ENCODE measurements at regions not wholly inside any gene's neighbourhood (a gene's known extent, or its start where the extent isn't known, plus 50 kb on each side); places are given as distances from the start of the nearest gene placed in this dataset.
A peak's percentile ranks its signal among the peaks of the same experiment; 100 is the strongest.
"Not testable (repeated sequence)": the region's sequence is repeated elsewhere in the genome, so short reads cannot be mapped to it uniquely, and the experiment has no call there.

- DNase-seq: no peak
These were observed 81.0 kb downstream of the CPXCR1 start for GRCh38 chrX:88828011-88828410.

GRCh38 chrX:88830111-88830510, 83.1 kb downstream of the CPXCR1 start:
- no peak for DNase-seq

GRCh38 chrX:88837721-88838120, 90.7 kb downstream of the CPXCR1 start:
- not testable (repeated sequence) for DNase-seq

GRCh38 chrX:88838392-88838791, 91.4 kb downstream of the CPXCR1 start:
- DNase-seq: no peak

- DNase-seq: not testable (repeated sequence)
These were observed 96.8 kb downstream of the CPXCR1 start for GRCh38 chrX:88843841-88844240.

GRCh38 chrX:88853925-88854324, 106.9 kb downstream of the CPXCR1 start:
- no peak for DNase-seq

- no peak for DNase-seq
These were observed 116.7 kb downstream of the CPXCR1 start for GRCh38 chrX:88863726-88864125.

- no peak for DNase-seq
These were observed 118.6 kb downstream of the CPXCR1 start for GRCh38 chrX:88865634-88866033.

- no peak for DNase-seq
These were observed 134.5 kb downstream of the CPXCR1 start for GRCh38 chrX:88881536-88881935.

- no peak for DNase-seq
These were observed 136.2 kb downstream of the CPXCR1 start for GRCh38 chrX:88883200-88883599.

- DNase-seq: no peak
These were observed 139.9 kb downstream of the CPXCR1 start for GRCh38 chrX:88886908-88887307.

GRCh38 chrX:88903989-88904718, 157.1 kb downstream of the CPXCR1 start:
- peak; percentile 0 for DNase-seq

GRCh38 chrX:88908056-88908455, 161.0 kb downstream of the CPXCR1 start:
- no peak for DNase-seq

GRCh38 chrX:88937616-88938015, 190.6 kb downstream of the CPXCR1 start:
- DNase-seq: no peak

GRCh38 chrX:88940904-88941303, 193.9 kb downstream of the CPXCR1 start:
- no peak for DNase-seq

GRCh38 chrX:88944661-88945060, 197.6 kb downstream of the CPXCR1 start:
- no peak for DNase-seq

- DNase-seq: not testable (repeated sequence)
These were observed 209.0 kb downstream of the CPXCR1 start for GRCh38 chrX:88956059-88956458.

- DNase-seq: no peak
These were observed 230.8 kb downstream of the CPXCR1 start for GRCh38 chrX:88977835-88978234.

GRCh38 chrX:88982183-88982582, 235.2 kb downstream of the CPXCR1 start:
- DNase-seq: no peak

GRCh38 chrX:88982933-88983332, 235.9 kb downstream of the CPXCR1 start:
- DNase-seq: no peak

GRCh38 chrX:88988796-88989195, 241.8 kb downstream of the CPXCR1 start:
- DNase-seq: no peak

- no peak for DNase-seq
These were observed 244.0 kb downstream of the CPXCR1 start for GRCh38 chrX:88990882-88991582.

GRCh38 chrX:88991583-88992132, 244.6 kb downstream of the CPXCR1 start:
- no peak for DNase-seq

GRCh38 chrX:89021964-89022363, 274.9 kb downstream of the CPXCR1 start:
- DNase-seq: no peak

Data from activated CD4-positive, alpha-beta T cell treated with anti-CD3 and anti-CD28 coated beads, Interleukin-2, Interleukin-6, amounts not matched to agents 100 ng/mL and 50 ng/mL, durations not matched to agents 16 hours and 8 hours (primary cell).